ENCODE measurements at regions not wholly inside any gene's neighbourhood (a gene's known extent, or its start where the extent isn't known, plus 50 kb on each side); places are given as distances from the start of the nearest gene placed in this dataset.

DNA sequence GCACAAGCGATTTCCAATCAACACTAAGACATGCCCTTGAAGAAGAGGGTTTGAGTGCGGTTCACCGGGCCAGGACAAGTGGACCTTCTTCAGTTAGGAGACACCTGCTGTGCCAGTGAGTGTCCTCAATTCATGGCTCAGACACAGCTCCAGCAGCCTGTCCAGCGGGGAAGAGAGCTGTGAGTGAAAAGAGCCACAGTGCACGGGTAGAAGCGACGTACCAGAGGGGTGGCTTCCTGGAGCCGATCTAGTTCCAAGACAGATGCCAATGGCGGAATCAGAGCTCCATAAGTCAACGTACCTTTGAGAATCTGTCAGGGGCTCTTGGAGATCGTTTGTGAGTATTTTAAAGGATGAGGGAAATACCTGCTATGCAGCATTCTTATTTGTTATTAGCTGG lies 119.9 kb upstream of the SALL3 start:
- Histone ChIP-seq H3K4me3 (replicated peaks in 1 of 4; ENCODE audit: control extremely low read depth in 1 of 4, insufficient read depth in 1 of 4, low read depth in 3 of 4, low read length in 4 of 4) (no peak overlapping the region), H3K4me1 (ENCODE audit: control insufficient read depth, extremely low read depth, insufficient read depth, low read length) (no peaks in the 10 kb centered on the region), H3K9me3 (ENCODE audit: control insufficient read depth, insufficient read depth, low read depth, low read length) (no peaks in the 10 kb centered on the region), H3K79me2 (ENCODE audit: control insufficient read depth, insufficient read depth, low read length) (no peaks in the 10 kb centered on the region), H4K20me1 (ENCODE audit: control insufficient read depth, extremely low read depth, insufficient read depth, low read length) (no peaks in the 10 kb centered on the region), H3K27me3 (ENCODE audit: control insufficient read depth, insufficient read depth, low read length) (no peaks in the 10 kb centered on the region), H3K27ac (ENCODE audit: insufficient read depth, low read length) (no peak overlapping the region), H3K9ac (ENCODE audit: insufficient read depth, low read length) (no peak overlapping the region), H3K4me2 (ENCODE audit: extremely low read depth, insufficient read depth, low read length) (no peak overlapping the region), H2AFZ (ENCODE audit: low read length) (no peak overlapping the region), H3K36me3 (ENCODE audit: control insufficient read depth, insufficient read depth, low read length) (no peaks in the 10 kb centered on the region)
- DNase-seq (ENCODE audit: low read depth in 2 of 2), result no peak
- TF ChIP-seq EZH2 (IDR thresholded peaks at IDR 0.05; ENCODE audit: low read length, missing control alignments), result no peak
- no peak for TF ChIP-seq CTCF (conservative IDR thresholded peaks at IDR 0.05 in 1 of 2, IDR thresholded peaks at IDR 0.05 in 1 of 2; ENCODE audit: low read depth in 1 of 2, low read length in 2 of 2)

GRCh38 chr18:78860117-78860516 lies 119.5 kb upstream of the SALL3 start:
- no peak for TF ChIP-seq EZH2 (IDR thresholded peaks at IDR 0.05; ENCODE audit: low read length, missing control alignments)
- no peak for TF ChIP-seq CTCF (conservative IDR thresholded peaks at IDR 0.05 in 1 of 2, IDR thresholded peaks at IDR 0.05 in 1 of 2; ENCODE audit: low read depth in 1 of 2, low read length in 2 of 2)
- no peak overlapping the region for H3K27ac ChIP-seq (ENCODE audit: insufficient read depth, low read length)
- DNase-seq (ENCODE audit: low read depth in 2 of 2), result no peak
- no peaks in the 10 kb centered on the region for H3K36me3 ChIP-seq (ENCODE audit: control insufficient read depth, insufficient read depth, low read length)
- H2AFZ ChIP-seq (ENCODE audit: low read length), result no peak overlapping the region
- H3K4me1 ChIP-seq (ENCODE audit: control insufficient read depth, extremely low read depth, insufficient read depth, low read length), result no peaks in the 10 kb centered on the region
- H3K27me3 ChIP-seq (ENCODE audit: control insufficient read depth, insufficient read depth, low read length), result no peaks in the 10 kb centered on the region
- no peak overlapping the region for H3K4me3 ChIP-seq (replicated peaks in 1 of 4; ENCODE audit: control extremely low read depth in 1 of 4, insufficient read depth in 1 of 4, low read depth in 3 of 4, low read length in 4 of 4)
- H3K9me3 ChIP-seq (ENCODE audit: control insufficient read depth, insufficient read depth, low read depth, low read length), result no peaks in the 10 kb centered on the region
- H3K79me2 ChIP-seq (ENCODE audit: control insufficient read depth, insufficient read depth, low read length), result no peaks in the 10 kb centered on the region
- no peaks in the 10 kb centered on the region for H4K20me1 ChIP-seq (ENCODE audit: control insufficient read depth, extremely low read depth, insufficient read depth, low read length)
- H3K4me2 ChIP-seq (ENCODE audit: extremely low read depth, insufficient read depth, low read length), result no peak overlapping the region
- H3K9ac ChIP-seq (ENCODE audit: insufficient read depth, low read length), result no peak overlapping the region

DNA sequence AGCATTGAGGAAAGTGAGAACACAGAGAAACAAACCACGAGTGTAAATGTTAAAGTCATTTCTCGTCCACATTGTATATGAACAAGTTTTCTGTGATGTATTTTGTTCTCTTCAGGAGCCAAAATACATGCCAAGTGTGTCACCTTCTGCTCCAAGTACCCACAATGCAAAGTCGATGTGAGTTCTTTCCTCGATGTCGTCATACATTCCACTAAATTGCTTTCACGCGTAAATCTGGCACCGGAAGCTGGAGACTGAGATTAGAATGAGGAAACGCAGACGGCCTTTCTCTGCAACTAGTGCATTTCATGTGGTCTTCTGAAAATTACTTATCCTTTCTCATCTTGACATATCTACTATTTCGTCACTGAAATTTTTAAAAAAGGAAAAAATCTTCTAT lies 118.5 kb upstream of the SALL3 start:
- Histone ChIP-seq H3K9ac (ENCODE audit: insufficient read depth, low read length) (no peak overlapping the region), H3K36me3 (ENCODE audit: control insufficient read depth, insufficient read depth, low read length) (no peaks in the 10 kb centered on the region), H4K20me1 (ENCODE audit: control insufficient read depth, extremely low read depth, insufficient read depth, low read length) (no peaks in the 10 kb centered on the region), H3K27ac (ENCODE audit: insufficient read depth, low read length) (no peak overlapping the region), H3K79me2 (ENCODE audit: control insufficient read depth, insufficient read depth, low read length) (no peaks in the 10 kb centered on the region), H3K27me3 (ENCODE audit: control insufficient read depth, insufficient read depth, low read length) (no peaks in the 10 kb centered on the region), H3K4me3 (replicated peaks in 1 of 4; ENCODE audit: control extremely low read depth in 1 of 4, insufficient read depth in 1 of 4, low read depth in 3 of 4, low read length in 4 of 4) (no peak overlapping the region), H2AFZ (ENCODE audit: low read length) (no peak overlapping the region), H3K9me3 (ENCODE audit: control insufficient read depth, insufficient read depth, low read depth, low read length) (no peaks in the 10 kb centered on the region), H3K4me2 (ENCODE audit: extremely low read depth, insufficient read depth, low read length) (no peak overlapping the region), H3K4me1 (ENCODE audit: control insufficient read depth, extremely low read depth, insufficient read depth, low read length) (no peaks in the 10 kb centered on the region)
- no peak for DNase-seq (ENCODE audit: low read depth in 2 of 2)
- TF ChIP-seq CTCF (conservative IDR thresholded peaks at IDR 0.05 in 1 of 2, IDR thresholded peaks at IDR 0.05 in 1 of 2; ENCODE audit: low read depth in 1 of 2, low read length in 2 of 2) (no peak), EZH2 (IDR thresholded peaks at IDR 0.05; ENCODE audit: low read length, missing control alignments) (no peak)

All from fibroblast of lung (primary cell).